ENCODE measurements at regions not wholly inside any gene's neighbourhood (a gene's known extent, or its start where the extent isn't known, plus 50 kb on each side); places are given as distances from the start of the nearest gene placed in this dataset.

DNA sequence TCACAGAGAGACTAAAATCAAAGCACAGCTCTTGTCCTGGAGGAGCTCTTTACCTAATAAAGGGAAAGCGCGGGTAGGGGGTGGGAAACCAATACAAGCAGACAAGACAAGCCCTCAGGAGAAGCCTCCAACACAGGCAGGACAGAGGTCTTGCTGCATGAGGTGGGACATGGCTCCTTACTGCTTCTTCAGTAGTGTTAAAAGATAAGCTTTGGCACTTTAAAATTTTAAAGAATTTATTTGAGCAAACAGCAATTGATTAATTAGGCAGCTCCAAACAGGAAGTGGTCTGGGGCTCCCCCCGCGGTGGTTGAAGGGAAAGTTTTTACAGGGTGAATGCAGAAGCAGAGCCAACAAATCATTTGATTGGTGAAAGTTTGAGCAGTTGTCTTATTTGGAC is 50.3 kb upstream of the MACC1 start:
- no peaks in the 10 kb centered on the region for H3K27me3 Mint-ChIP-seq (ENCODE audit: insufficient read depth)
- H3K36me3 Mint-ChIP-seq (ENCODE audit: low read depth): no peaks in the 10 kb centered on the region; the same call in 1 of the 2 replicates
- H3K4me1 Mint-ChIP-seq (ENCODE audit: low read depth): no peaks in the 10 kb centered on the region
- no peak overlapping the region for H3K4me3 Mint-ChIP-seq
- TF ChIP-seq, protein P1, sequence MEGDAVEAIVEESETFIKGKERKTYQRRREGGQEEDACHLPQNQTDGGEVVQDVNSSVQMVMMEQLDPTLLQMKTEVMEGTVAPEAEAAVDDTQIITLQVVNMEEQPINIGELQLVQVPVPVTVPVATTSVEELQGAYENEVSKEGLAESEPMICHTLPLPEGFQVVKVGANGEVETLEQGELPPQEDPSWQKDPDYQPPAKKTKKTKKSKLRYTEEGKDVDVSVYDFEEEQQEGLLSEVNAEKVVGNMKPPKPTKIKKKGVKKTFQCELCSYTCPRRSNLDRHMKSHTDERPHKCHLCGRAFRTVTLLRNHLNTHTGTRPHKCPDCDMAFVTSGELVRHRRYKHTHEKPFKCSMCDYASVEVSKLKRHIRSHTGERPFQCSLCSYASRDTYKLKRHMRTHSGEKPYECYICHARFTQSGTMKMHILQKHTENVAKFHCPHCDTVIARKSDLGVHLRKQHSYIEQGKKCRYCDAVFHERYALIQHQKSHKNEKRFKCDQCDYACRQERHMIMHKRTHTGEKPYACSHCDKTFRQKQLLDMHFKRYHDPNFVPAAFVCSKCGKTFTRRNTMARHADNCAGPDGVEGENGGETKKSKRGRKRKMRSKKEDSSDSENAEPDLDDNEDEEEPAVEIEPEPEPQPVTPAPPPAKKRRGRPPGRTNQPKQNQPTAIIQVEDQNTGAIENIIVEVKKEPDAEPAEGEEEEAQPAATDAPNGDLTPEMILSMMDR (IDR thresholded peaks at IDR 0.05): no peak
- H3K27ac Mint-ChIP-seq: no peak overlapping the region
- no peak for DNase-seq
- peaks cover 27% of the 10 kb centered on the region for H3K9me3 Mint-ChIP-seq

DNA sequence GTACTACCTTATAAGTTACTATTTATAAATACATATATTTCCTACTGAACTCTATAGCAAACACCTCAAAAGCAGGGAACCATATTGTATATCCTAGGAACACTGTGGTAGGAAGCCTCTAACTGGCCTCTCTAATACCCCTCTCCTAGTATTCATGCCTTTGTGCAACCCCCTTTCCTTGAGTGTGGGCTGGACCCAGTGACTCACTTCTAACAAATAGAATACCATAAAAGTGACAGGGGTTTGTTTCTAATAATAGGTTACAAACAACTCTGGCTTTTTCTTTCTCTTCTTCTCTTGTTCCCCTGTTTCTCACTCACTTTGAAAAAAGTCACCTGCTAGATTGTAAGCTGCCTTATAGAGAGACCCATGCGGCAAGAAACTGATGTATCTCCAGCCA is 51.6 kb upstream of the MACC1 start:
- no peak overlapping the region for H3K27ac Mint-ChIP-seq
- H3K27me3 Mint-ChIP-seq (ENCODE audit: insufficient read depth): no peaks in the 10 kb centered on the region
- no peaks in the 10 kb centered on the region; the same call in 1 of the 2 replicates for H3K36me3 Mint-ChIP-seq (ENCODE audit: low read depth)
- TF ChIP-seq, protein P1 (IDR thresholded peaks at IDR 0.05): no peak
- H3K4me3 Mint-ChIP-seq: no peak overlapping the region
- peaks cover 25% of the 10 kb centered on the region for H3K9me3 Mint-ChIP-seq
- DNase-seq: no peak
- H3K4me1 Mint-ChIP-seq (ENCODE audit: low read depth): no peaks in the 10 kb centered on the region

DNA sequence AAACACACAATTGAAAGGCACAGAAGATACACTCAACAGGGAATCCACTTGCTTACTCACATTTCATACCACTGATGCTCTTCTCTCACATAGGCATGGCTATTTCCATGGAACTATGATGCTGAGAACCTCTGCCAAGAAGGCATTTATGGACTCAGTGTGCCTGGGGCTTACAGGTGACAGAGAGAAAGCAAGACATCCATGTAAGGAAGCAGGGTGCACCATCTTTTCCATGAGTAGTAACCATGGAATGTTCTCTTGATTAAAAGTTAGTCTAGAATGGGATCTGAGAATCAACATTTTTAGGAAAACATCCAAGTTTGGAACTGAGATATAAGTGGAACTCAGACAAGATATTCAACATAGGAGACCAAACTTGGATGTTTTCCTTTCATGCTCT is 52.5 kb upstream of the MACC1 start:
- Mint-ChIP-seq H3K4me1 (ENCODE audit: low read depth) (no peaks in the 10 kb centered on the region), H3K36me3 (ENCODE audit: low read depth) (no peaks in the 10 kb centered on the region; the same call in 1 of the 2 replicates), H3K4me3 (no peak overlapping the region), H3K27me3 (ENCODE audit: insufficient read depth) (no peaks in the 10 kb centered on the region), H3K27ac (no peak overlapping the region), H3K9me3 (peaks cover 25% of the 10 kb centered on the region)
- DNase-seq: peak; percentile 3
- TF ChIP-seq, protein P1 (IDR thresholded peaks at IDR 0.05): no peak

DNA sequence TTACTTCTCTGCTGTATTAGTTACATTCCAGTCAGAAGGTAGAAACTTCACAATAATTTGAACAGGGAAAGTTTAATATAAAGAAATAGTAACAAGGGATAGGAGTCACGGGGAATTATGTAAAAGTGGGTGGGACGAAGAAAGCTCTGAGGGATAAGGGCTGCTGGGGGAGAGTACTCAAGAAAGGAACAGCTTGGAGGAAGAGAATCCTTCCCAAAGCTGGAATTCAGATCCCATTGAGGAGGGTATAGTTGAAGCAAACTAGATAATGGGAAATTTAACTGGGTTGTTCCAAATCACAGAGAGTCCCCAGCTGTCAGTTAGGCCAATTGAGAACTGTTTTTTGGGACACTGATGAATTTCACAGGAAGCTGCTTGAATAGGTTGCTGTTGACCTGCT is 53.2 kb upstream of the MACC1 start:
- H3K4me3 Mint-ChIP-seq: no peak overlapping the region
- TF ChIP-seq, protein P1 (IDR thresholded peaks at IDR 0.05): no peak
- DNase-seq: no peak
- no peaks in the 10 kb centered on the region for H3K4me1 Mint-ChIP-seq (ENCODE audit: low read depth)
- H3K27me3 Mint-ChIP-seq (ENCODE audit: insufficient read depth): no peaks in the 10 kb centered on the region
- H3K27ac Mint-ChIP-seq: no peak overlapping the region
- H3K36me3 Mint-ChIP-seq (ENCODE audit: low read depth): no peaks in the 10 kb centered on the region; the same call in 1 of the 2 replicates
- peaks cover 18% of the 10 kb centered on the region for H3K9me3 Mint-ChIP-seq

DNA sequence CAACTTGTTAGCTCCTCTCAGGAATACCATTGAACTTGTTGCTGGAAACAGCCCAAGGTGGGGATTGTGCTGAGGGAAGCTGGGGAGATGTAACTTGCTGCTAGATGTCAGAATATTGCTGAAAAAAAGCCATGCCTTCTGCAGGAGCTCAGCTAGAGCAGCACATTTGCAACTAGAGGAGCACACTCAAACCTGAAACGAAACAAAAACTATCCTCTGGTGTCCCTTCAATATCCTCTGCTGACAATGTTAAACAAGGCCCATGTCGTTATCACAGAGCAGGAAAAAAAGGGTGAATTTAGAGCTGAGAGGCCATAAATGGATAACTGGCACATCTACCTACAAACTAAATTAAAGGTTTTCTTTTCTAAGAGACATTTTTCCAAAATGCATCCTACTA is 53.7 kb upstream of the MACC1 start:
- H3K36me3 Mint-ChIP-seq (ENCODE audit: low read depth): no peaks in the 10 kb centered on the region; the same call in 1 of the 2 replicates
- no peaks in the 10 kb centered on the region for H3K27me3 Mint-ChIP-seq (ENCODE audit: insufficient read depth)
- H3K9me3 Mint-ChIP-seq: peaks cover 17% of the 10 kb centered on the region
- TF ChIP-seq, protein P1 (IDR thresholded peaks at IDR 0.05): no peak
- no peaks in the 10 kb centered on the region for H3K4me1 Mint-ChIP-seq (ENCODE audit: low read depth)
- H3K27ac Mint-ChIP-seq: no peak overlapping the region
- no peak for DNase-seq
- no peak overlapping the region for H3K4me3 Mint-ChIP-seq

DNA sequence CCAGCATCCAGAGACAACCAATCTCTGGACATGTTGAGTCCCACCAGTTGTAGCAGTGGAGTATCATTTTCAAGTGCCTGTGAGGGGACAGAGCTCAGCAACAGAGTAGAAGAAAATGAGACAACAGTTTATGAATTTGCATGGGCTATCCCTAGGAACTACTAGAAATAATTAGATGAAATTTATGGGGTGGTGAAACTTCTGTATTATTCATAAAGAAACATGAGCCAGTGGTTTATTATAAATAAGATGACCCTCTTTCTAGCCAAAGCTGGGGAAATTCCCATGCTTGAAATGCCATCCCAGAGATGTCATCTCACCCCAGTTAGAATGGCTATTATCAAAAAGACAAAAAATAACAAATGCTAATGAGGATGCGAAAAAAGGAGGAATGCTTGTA is 55.1 kb upstream of the ITGB8 start:
- TF ChIP-seq, protein P1 (IDR thresholded peaks at IDR 0.05): no peak
- Mint-ChIP-seq H3K36me3 (ENCODE audit: low read depth) (no peaks in the 10 kb centered on the region), H3K4me3 (no peak overlapping the region), H3K9me3 (no peaks in the 10 kb centered on the region), H3K4me1 (ENCODE audit: low read depth) (no peaks in the 10 kb centered on the region), H3K27ac (no peak overlapping the region), H3K27me3 (ENCODE audit: insufficient read depth) (no peaks in the 10 kb centered on the region)
- no peak for DNase-seq
